IMR-90 (cell line): ENCODE measurements at regions not wholly inside any gene's neighbourhood (a gene's known extent, or its start where the extent isn't known, plus 50 kb on each side); places are given as distances from the start of the nearest gene placed in this dataset.

Experiments
- microRNA-seq, 2 experiments: library from miRNA; stranded (forward) in 1 of 2; unstranded in 1 of 2; fragments of 10-50 nt in 1 of 2; fragments of <30 nt in 1 of 2; gene quantifications in 1 of 2; microRNA quantifications in 1 of 2; one replicate each; pipeline versions ENCODE3 to v1.1.0; 2013 to 2020; ENCODE audit not compliant: insufficient read depth in 1 of 2, insufficient read length in 1 of 2, unreplicated experiment in 1 of 2
- small RNA-seq, 5 experiments: library from RNA; depleted of rRNA; stranded (forward); fragments of <200 nt; gene quantifications; one replicate each; pipeline ENCODE3, GENCODE V24; 2012

Small RNAs in the stretch of these regions (microRNA-seq; reads per million reads assigned to microRNA genes)
- 0 to 0.37 reads per million in 2 experiments for gene MIR4770

Small RNAs in the stretch of these regions (small RNA-seq; reads per million reads assigned to genes)
- gene MIR4770, result 0 reads per million in 5 experiments
